NCI-H748 (cell line): ENCODE measurements at regions not wholly inside any gene's neighbourhood (a gene's known extent, or its start where the extent isn't known, plus 50 kb on each side); places are given as distances from the start of the nearest gene placed in this dataset.

ENCODE experiments used
- DNase-seq: peaks from one replicate; lab custom pipeline; 2025; ENCODE audit not compliant: unreplicated experiment; lab: John Stamatoyannopoulos, UW

DNA sequence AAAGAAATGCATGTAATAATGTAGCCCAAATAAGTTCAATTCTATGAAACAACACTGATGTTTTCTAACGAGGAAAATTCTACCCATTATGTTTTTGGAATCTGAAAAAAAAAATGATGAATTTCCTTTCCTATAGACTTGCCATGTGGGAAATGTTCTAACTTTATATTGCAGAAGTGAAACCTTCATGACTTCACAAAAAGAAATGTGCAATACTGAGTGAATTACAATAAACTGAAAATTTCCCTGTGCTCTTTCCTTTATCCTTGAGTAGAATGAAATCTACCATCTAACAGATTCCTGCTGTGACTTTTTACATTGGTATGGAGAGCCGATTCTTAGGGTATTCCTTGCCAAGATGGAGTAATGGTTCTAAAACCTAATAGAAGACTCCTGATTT is 1622.5 kb downstream of the MAT2B start:
- DNase-seq = no peak

DNA sequence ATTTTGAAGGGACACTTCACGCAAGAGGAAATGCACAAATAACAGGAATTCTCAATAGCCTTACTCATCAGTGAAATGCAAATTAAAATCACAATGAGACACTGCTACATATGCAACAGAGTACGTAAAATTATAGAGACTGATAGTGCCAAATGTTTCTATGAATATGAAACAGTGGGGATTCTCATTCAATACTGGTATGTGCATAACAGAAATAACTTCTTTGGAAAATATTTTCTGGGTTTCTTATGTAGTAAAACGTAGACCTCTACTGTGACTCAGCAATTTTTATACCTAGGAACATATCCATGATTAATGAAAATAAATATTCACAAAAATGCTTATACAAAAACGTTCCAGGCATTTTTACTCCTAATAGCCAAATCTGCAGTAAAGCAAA is 1625.2 kb downstream of the MAT2B start:
- no peak for DNase-seq

DNA sequence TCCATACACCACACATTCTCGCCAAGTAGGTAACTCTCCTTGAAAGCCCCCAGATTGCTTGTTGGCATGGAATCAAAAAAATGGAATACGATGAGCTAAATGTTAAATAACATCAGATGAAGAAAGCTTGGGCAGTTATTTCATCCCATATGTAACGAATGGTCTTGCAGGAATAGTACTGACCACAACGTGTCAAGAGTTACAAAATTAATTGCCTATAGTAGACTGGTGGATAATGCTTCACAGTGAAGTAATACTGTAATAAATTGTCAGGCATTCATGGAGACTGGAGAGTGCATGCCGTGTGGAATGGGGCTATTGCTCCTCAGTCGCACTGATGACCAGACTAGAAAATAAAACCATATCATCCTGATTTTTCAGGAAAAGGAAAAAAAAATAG is 1628.7 kb downstream of the MAT2B start:
- no peak for DNase-seq

DNA sequence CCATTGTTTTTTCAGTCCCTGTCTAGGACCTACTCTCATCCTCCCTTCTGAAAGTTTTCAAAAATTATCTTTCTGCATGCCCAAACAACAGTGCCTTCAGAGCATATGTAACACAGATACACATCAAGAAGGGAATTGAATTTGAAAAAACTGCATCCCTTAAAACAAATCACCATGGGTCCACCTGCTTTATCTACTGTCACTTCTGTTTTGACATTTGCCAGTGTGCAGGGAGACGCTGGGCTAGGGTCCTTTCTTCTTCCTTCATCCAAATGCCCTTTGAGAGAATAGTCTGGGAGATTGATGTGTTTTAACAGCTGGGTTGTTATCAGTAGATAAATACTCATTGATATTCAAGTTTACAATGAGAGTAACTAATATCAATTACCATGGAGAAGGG is 1630.1 kb downstream of the MAT2B start:
- DNase-seq = no peak

DNA sequence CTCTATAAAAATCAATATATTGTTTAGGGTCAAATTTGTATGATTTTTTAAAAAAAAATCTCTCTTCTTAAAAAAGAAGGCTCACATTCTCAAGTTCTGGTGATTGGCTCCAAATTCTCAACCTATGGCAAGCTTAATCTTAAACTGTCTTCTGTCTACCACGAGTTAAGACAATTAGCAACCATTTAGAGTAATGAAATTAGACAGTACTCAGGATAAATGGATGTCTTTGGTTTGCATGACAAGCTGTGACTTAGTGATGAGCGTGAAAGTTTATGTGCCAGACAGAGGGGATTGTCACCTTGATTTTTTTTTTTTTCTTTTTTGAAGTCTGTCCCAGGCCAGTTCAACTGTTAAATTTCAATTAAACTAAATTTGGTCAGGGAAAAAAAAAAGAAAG is 1632.3 kb downstream of the MAT2B start:
- no peak for DNase-seq

GRCh38 chr5:165138236-165138635 is 1632.8 kb downstream of the MAT2B start:
- no peak for DNase-seq

GRCh38 chr5:165139262-165139661 is 1633.8 kb downstream of the MAT2B start:
- no peak for DNase-seq

GRCh38 chr5:165139721-165140120 is 1634.3 kb downstream of the MAT2B start:
- DNase-seq = no peak

DNA sequence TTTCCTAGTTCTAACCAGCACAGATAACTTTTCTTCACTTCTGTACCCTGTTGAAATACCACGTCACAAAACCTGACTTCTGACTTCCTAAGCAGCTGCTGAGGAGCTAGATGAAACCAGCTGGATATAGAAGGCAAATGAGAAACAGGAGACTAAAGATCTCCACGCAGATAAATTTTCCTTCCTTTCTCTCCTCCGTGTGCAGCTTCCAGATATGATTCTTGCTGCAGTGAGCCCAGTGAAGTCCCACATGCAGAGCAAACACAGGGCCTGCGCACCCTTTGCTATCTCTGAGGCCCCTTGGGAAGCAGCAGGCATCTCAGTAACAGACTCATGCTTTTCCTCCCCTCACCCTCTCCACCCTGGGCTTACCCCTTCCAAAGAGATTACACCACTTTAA is 1638.3 kb downstream of the MAT2B start:
- no peak for DNase-seq

GRCh38 chr5:165149431-165149830 is 1644.0 kb downstream of the MAT2B start:
- no peak for DNase-seq

DNA sequence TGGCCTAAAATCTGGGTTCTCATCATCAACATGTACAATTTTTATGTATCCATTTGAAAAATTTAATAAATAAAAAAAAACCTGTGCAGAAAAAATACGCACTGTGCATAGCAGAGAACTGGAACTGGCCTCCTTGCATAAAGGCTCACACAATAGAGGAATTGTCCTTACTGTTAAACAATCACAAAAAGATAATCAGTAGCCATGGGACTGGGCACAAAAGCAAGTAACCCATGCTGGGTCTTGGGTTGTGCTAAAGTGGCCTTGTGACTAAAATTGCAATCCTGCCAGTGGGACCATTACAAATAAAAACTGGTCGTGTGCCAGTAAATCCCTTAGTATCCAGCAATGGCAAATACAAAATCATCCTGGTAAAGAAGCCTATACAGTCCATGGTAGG is 1646.6 kb downstream of the MAT2B start:
- DNase-seq = no peak

GRCh38 chr5:165157219-165157618 is 1651.8 kb downstream of the MAT2B start:
- DNase-seq = no peak

GRCh38 chr5:165161204-165161603 is 1655.8 kb downstream of the MAT2B start:
- DNase-seq = no peak

DNA sequence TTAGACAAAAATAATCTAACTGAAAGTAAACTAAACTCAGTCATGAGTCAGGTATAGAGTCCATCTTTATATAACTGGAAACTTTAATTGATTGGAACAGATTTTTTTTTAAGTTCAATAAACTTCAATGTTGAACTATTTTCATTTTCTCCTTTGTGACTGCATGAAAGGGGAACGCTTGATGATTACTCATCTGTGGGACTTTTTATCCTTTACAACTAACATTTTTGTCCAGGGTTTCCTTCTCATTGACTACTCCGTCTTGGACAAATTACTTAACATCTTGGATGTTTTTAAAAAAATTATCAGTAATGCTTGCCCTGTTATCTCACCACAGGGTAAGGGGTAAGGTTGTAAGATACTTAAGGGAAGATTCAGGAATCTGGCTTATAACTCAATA is 1658.4 kb downstream of the MAT2B start:
- no peak for DNase-seq

- DNase-seq = no peak
Measured at GRCh38 chr5:165173651-165174050, 1668.2 kb downstream of the MAT2B start.

DNA sequence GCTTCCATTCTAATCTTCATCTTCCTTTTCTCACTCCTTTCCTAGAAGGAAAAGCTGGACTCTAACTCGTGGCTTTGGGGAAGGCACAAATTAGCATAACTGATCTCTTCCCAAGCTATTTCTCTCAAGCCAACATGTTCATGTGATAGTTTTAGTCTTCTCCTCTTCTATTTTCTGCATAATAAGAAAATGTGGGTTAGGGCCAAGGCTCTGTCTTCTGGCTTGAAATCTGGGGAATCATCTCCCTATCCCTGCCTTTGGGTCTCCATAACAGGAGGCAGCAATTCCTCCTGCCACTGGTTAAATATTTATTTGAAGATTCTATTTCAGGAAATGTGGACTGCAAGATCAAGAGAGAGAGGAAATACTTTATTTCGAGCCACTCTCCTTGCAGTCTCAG is 1669.6 kb downstream of the MAT2B start:
- DNase-seq = no peak

- no peak for DNase-seq
Measured at GRCh38 chr5:165184183-165184582, 1678.8 kb downstream of the MAT2B start.

GRCh38 chr5:165185716-165186115 is 1680.3 kb downstream of the MAT2B start:
- DNase-seq = no peak

DNA sequence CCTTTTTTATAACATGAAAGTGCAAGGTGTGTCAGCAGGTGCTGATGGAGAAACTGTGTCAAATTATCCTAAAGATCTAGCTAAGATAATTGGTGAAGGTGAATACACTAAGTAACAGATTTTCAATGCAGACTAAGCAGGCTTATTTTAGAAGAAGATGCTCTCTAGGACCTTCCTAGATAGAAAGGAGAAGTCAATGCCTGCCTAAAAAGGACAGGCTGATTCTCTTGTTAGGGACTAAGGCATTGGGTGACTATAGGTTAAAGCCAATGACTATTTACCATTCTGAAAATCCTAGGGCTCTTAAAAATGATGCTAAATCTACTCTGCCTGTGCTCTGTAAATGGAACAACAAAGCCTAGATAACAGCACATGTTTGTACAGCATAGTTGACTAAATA is 1682.4 kb downstream of the MAT2B start:
- DNase-seq = no peak

DNA sequence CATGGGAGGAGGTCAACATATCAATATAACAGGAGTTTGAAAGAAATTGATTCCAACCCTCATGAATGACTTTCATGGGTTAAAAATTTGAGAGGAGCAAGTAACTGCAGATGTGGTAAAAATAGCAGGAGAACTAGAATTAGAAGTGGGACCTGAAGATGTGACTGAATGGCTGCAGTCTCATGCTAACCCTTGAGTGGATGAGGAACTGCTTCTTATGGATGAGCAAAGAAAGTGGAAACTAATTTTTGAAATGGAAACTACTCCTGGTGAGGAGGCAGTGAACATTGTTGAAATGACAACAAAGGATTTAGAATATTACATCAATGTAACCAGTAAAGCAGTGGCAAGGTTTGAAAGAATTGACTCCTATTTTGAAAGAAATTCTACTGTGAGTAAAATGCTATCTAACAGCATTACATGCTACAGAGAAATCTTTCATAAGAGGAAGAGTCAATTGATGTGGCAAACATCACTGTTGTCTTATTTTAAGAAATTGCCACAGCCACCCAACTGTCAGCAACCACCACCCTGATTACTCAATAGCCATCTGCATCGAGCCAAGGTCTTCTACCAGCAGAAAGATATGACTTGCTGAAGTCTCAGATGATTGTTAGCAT is 1683.2 kb downstream of the MAT2B start:
- DNase-seq = no peak

DNA sequence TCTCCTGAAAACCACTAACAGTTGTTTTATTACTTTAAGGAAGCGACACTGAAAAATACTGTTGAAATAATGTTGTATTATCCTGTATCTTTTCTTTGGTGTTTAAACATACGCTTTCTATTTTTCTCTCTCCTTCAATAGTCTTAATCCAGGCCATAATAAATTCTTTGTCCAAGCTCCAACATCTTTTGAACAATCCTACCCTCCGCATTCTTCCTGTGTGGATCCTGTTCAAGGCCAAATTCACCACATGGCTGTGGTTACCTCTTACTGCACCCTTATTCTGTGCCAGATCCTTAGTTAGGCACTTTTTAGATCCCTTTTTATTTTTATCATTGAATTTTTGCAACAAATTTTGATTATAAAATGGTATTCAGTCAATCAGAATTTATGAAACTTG is 1691.5 kb downstream of the MAT2B start:
- no peak for DNase-seq

DNA sequence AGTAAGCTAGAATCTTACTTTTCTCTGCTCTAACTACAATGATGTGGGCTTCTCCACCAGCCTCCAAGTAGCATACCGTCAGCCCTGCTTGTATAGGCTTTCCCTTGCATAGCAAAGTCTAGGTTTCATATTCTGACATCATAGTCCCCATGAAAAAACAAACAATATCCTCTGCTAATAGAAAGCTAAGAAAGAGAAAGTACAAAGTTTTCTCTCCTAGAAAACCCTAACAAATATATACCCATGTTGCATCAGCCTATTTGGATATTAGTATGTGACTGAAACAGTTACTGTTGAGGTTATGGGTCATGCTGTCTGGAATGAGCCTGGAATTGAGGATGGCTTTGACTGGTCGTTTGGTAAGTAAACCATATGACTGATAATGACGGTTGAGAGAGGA is 1696.0 kb downstream of the MAT2B start:
- DNase-seq = no peak

DNA sequence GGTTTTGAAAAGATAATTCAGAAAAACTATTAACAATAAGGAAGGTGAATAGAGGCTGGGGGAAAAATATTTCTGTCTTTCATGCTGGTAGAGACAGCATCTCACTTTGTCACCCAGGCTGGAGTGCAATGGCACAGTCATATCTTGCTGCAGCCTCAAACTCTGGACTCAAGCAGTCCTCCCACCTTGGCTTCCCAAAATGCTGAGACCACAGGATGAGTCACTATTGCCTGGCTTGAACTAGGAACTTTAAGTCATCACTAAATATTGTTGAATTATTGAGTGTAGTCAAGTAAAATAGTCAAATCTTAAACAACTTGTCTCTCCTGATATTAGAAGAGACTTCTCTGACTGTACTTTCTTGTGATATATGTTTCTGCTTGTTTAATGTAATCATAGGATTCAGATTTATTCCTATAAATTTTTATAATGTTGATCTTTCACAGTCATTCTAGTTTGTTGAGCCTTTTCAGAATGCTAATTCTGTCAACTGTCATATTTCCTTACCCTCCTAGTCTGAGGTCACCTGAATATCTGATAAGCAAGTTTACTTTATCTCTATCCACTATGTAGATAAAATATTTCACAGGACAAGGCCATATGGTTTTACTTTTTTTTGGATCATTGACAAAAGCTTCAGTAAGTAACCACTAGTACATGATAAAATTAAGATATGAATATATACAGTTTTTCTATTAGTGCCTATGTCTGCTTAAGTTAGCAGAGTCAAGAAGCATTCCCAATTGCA is 1696.5 kb downstream of the MAT2B start:
- no peak for DNase-seq
